Endothelial cell of umbilical vein (primary cell): ENCODE measurements at regions not wholly inside any gene's neighbourhood (a gene's known extent, or its start where the extent isn't known, plus 50 kb on each side); places are given as distances from the start of the nearest gene placed in this dataset.

Experiments
- BruUV-seq: library from RNA; stranded (reverse); fragments of 400-500 nt; replicated peaks from 2 replicates; lab custom pipeline; 2021; lab: Mats Ljungman, UMichigan
- CTCF ChIA-PET: fragments of 300-600, 350-600 bp; sonication (Branson Sonifier 250); formaldehyde crosslinking; loops from one replicate; lab custom pipeline; 2021; ENCODE audit warnings: antibody characterized with exemption, inconsistent platforms; lab: Charles Lee
- POLR2A ChIA-PET: fragments of 300-600, 350-600 bp; sonication (Branson Sonifier 250); formaldehyde crosslinking; loops from one replicate; lab custom pipeline; 2021; ENCODE audit warnings: antibody characterized with exemption, inconsistent platforms; lab: Charles Lee
- DNase-seq: peaks from one replicate; pipeline ENCODE4 v3.0.0-alpha.2; 2011; ENCODE audit warnings: low read depth, low spot score
- FAIRE-seq: peaks from 2 replicates; lab custom pipeline; 2011; peaks lifted over from hg19 to GRCh38; lab: Jason Lieb, UNC
- H2AFZ ChIP-seq: 2 replicates; pipeline ENCODE4 v1.6.0; 2012; ENCODE audit warnings: low read depth, low read length, control low read depth, inconsistent platforms
- H3K27ac ChIP-seq: 2 replicates; pipeline ENCODE4 v1.5.1; 2011; ENCODE audit warnings: low read depth, mild to moderate bottlenecking, control low read depth, low read length, moderate library complexity; ENCODE audit not compliant: insufficient read depth
- H3K27me3 ChIP-seq, 2 experiments: 2 replicates each; pipeline versions ENCODE4 v1.6.0 to v1.6.1; 2011; ENCODE audit warnings: low read length in 2 of 2, mixed read lengths in 1 of 2; ENCODE audit not compliant: control insufficient read depth in 2 of 2, insufficient read depth in 2 of 2
- H3K36me3 ChIP-seq, 2 experiments: 2 replicates in 1 of 2; 3 replicates in 1 of 2; pipeline ENCODE4 v1.5.1; 2011; ENCODE audit warnings: low read length in 2 of 2, mild to moderate bottlenecking in 1 of 2, moderate library complexity in 1 of 2; ENCODE audit not compliant: control insufficient read depth in 2 of 2, insufficient read depth in 2 of 2; ENCODE audit errors: extremely low read depth in 1 of 2
- H3K4me1 ChIP-seq: 3 replicates; pipeline ENCODE4 v1.5.1; 2011; ENCODE audit warnings: mild to moderate bottlenecking, low read length; ENCODE audit not compliant: control insufficient read depth, insufficient read depth; ENCODE audit errors: extremely low read depth
- H3K4me2 ChIP-seq: 2 replicates; pipeline ENCODE4 v1.6.1; 2011; ENCODE audit warnings: low read length, control low read depth, mixed read lengths; ENCODE audit not compliant: insufficient read depth
- H3K4me3 ChIP-seq, 3 experiments: fragments of 200-600 bp in 1 of 3; sonication (generic), shearing (Covaris generic) in 1 of 3; replicated peaks in 1 of 3; 2 replicates each; pipeline ENCODE4 v1.5.1; 2011 to 2016; ENCODE audit warnings: control low read depth in 3 of 3, low read length in 3 of 3, mild to moderate bottlenecking in 2 of 3, inconsistent platforms in 1 of 3, low read depth in 1 of 3, moderate library complexity in 1 of 3; ENCODE audit not compliant: insufficient read depth in 1 of 3
- H3K79me2 ChIP-seq: 2 replicates; pipeline ENCODE4 v1.6.0; 2012; ENCODE audit warnings: low read length, inconsistent platforms; ENCODE audit not compliant: control insufficient read depth, insufficient read depth
- H3K9ac ChIP-seq: replicated peaks from 2 replicates; pipeline ENCODE3; 2011; ENCODE audit warnings: low read length, control low read depth; ENCODE audit not compliant: insufficient read depth; ENCODE audit errors: extremely low read depth
- H3K9me1 ChIP-seq: replicated peaks from 3 replicates; pipeline ENCODE4 v1.6.0; 2011; ENCODE audit warnings: mild to moderate bottlenecking, low read length; ENCODE audit not compliant: control insufficient read depth, insufficient read depth; ENCODE audit errors: extremely low read depth
- H3K9me3 ChIP-seq: replicated peaks from 2 replicates; pipeline ENCODE4 v1.5.1; 2012; ENCODE audit warnings: low read length, inconsistent platforms; ENCODE audit not compliant: control insufficient read depth, insufficient read depth
- H4K20me1 ChIP-seq: replicated peaks from 2 replicates; pipeline ENCODE3; 2011; ENCODE audit warnings: mild to moderate bottlenecking, low read length; ENCODE audit not compliant: control insufficient read depth, insufficient read depth; ENCODE audit errors: extremely low read depth
- CTCF ChIP-seq, 2 donors: IDR thresholded peaks; 1 replicate in 1 of 2; 2 replicates in 1 of 2; pipeline ENCODE4 v1.5.1; 2011; ENCODE audit warnings: low read length in 2 of 2, mild to moderate bottlenecking in 2 of 2, moderate library complexity in 2 of 2, control low read depth in 1 of 2, inconsistent platforms in 1 of 2, low read depth in 1 of 2; ENCODE audit not compliant: insufficient read depth in 1 of 2; ENCODE audit errors: extremely low read depth in 1 of 2
- EZH2 ChIP-seq: IDR thresholded peaks from 2 replicates; pipeline ENCODE4 v1.6.1; 2012; ENCODE audit warnings: borderline replicate concordance, low read depth, mild to moderate bottlenecking, moderate library complexity, low read length, inconsistent platforms; ENCODE audit not compliant: severe bottlenecking
- FOS ChIP-seq: IDR thresholded peaks from 2 replicates; pipeline ENCODE4 v1.6.1; 2011; ENCODE audit warnings: mild to moderate bottlenecking, low read length, moderate library complexity, borderline replicate concordance; ENCODE audit not compliant: insufficient read depth
- GATA2 ChIP-seq: IDR thresholded peaks from 2 replicates; pipeline ENCODE4 v1.7.0; 2011; ENCODE audit warnings: low read depth, mild to moderate bottlenecking, moderate library complexity, mixed read lengths, low read length; ENCODE audit not compliant: insufficient read length, insufficient read depth
- JUN ChIP-seq: IDR thresholded peaks from 2 replicates; pipeline ENCODE4 v1.6.1; 2011; ENCODE audit warnings: borderline replicate concordance, low read depth; ENCODE audit not compliant: insufficient read length, insufficient read depth
- MAX ChIP-seq: IDR thresholded peaks from 2 replicates; pipeline ENCODE4 v1.6.1; 2011; ENCODE audit not compliant: insufficient read depth, insufficient read length
- MYC ChIP-seq: IDR thresholded peaks from one replicate; pipeline ENCODE4 v1.6.1; 2011; ENCODE audit warnings: mild to moderate bottlenecking, low read depth, low read length
- POLR2A ChIP-seq: IDR thresholded peaks from 2 replicates; pipeline ENCODE4 v1.6.1; 2012; ENCODE audit warnings: low read depth, mild to moderate bottlenecking, control low read depth, low read length
- dilution Hi-C: fragments of 300-500 bp; cut with MboI; formaldehyde crosslinking; loops from one replicate; pipeline ENCODE4 v1.15.0; 2019; ENCODE audit warnings: low sequenced_read_pairs; ENCODE audit not compliant: extremely low pct_ligation_motif_present
- intact Hi-C: fragments of 100-400 bp; cut with micrococcal nuclease; formaldehyde crosslinking; loops from one replicate; pipeline ENCODE4 v1.10.0; 2022

- H3K27ac ChIP-seq = no peak overlapping the region
- FAIRE-seq = no peak
- no peak for TF ChIP-seq JUN
- TF ChIP-seq MYC = no peak
- DNase-seq = no peak
- H3K4me1 ChIP-seq = no peaks in the 10 kb centered on the region
- H3K4me2 ChIP-seq = no peak overlapping the region
- BruUV-seq = no TSS peak
- H2AFZ ChIP-seq = no peak overlapping the region
- H3K9me1 ChIP-seq = no peaks in the 10 kb centered on the region
- no peaks in the 10 kb centered on the region for H3K79me2 ChIP-seq
- intact Hi-C loops (no loop called here), dilution Hi-C loops (no loop called here)
- ChIA-PET CTCF (no interaction called here), POLR2A (no interaction called here)
- no peaks in the 10 kb centered on the region for H3K36me3 ChIP-seq
- no peak overlapping the region for H3K4me3 ChIP-seq
- no peaks in the 10 kb centered on the region for H4K20me1 ChIP-seq
- H3K27me3 ChIP-seq = no peaks in the 10 kb centered on the region
- H3K9ac ChIP-seq = no peak overlapping the region
- no peaks in the 10 kb centered on the region for H3K9me3 ChIP-seq
Measured at GRCh38 chr1:78214334-78214733, 168.6 kb downstream of the GIPC2 start.

GRCh38 chr1:78222225-78222959, 176.6 kb downstream of the GIPC2 start:
- ChIA-PET CTCF (no interaction called here), POLR2A (interaction anchor here (0.7 kb wide), 1 partner anchor 15 kb away, joined by 3 read pairs; no protein-coding TSS in a partner anchor)
- Histone ChIP-seq H3K36me3 (no peaks in the 10 kb centered on the region), H3K27ac (no peak overlapping the region), H3K9me1 (no peaks in the 10 kb centered on the region), H2AFZ (no peak overlapping the region), H3K79me2 (no peaks in the 10 kb centered on the region), H3K27me3 (peaks cover 3 to 8% of the 10 kb centered on the region in 2 experiments), H3K4me1 (no peaks in the 10 kb centered on the region), H3K4me3 (no peak overlapping the region), H3K9ac (no peak overlapping the region), H3K4me2 (no peak overlapping the region), H4K20me1 (no peaks in the 10 kb centered on the region), H3K9me3 (no peaks in the 10 kb centered on the region)
- intact Hi-C loops (no loop called here), dilution Hi-C loops (no loop called here)
- no peak for DNase-seq
- FAIRE-seq = no peak
- no TSS peak for BruUV-seq
- no peak for TF ChIP-seq GATA2
- TF ChIP-seq JUN = no peak
- TF ChIP-seq MAX = no peak
- TF ChIP-seq EZH2 = no peak
- no peak for TF ChIP-seq POLR2A
- TF ChIP-seq CTCF (IDR thresholded peaks at IDR 0.05; ENCODE audit: extremely low read depth in 1 of 2, insufficient read depth in 1 of 2, low read depth in 1 of 2, low read length in 2 of 2) = no peak
- TF ChIP-seq MYC = no peak
- no peak for TF ChIP-seq FOS
